CD14-positive monocyte (primary cell): ENCODE measurements at regions not wholly inside any gene's neighbourhood (a gene's known extent, or its start where the extent isn't known, plus 50 kb on each side); places are given as distances from the start of the nearest gene placed in this dataset.

ENCODE experiments used
- DNase-seq, 3 donors: peaks; one replicate each; pipeline ENCODE4 v3.0.0-alpha.2; 2011 to 2022
- H2AFZ ChIP-seq: 2 replicates; pipeline ENCODE4 v1.6.0; 2012; ENCODE audit warnings: mild to moderate bottlenecking, low read depth, low read length, inconsistent platforms; ENCODE audit not compliant: insufficient read depth, poor library complexity, severe bottlenecking
- H3K27ac ChIP-seq, 2 donors: 1 replicate in 1 of 2; 2 replicates in 1 of 2; pipeline ENCODE4 v1.5.1; 2012 to 2013; ENCODE audit warnings: low read length in 2 of 2, control low read depth in 1 of 2, inconsistent platforms in 1 of 2, low read depth in 1 of 2, mild to moderate bottlenecking in 1 of 2
- H3K27me3 ChIP-seq, 2 donors: one replicate each; pipeline versions ENCODE4 v1.6.0 to v1.6.1; 2011 to 2013; ENCODE audit warnings: low read length in 2 of 2; ENCODE audit not compliant: control insufficient read depth in 2 of 2, insufficient read depth in 2 of 2
- H3K36me3 ChIP-seq, 2 donors: replicated peaks in 1 of 2; 1 replicate in 1 of 2; 2 replicates in 1 of 2; pipeline versions ENCODE4 v1.5.1 to v1.6.1; 2012 to 2013; ENCODE audit warnings: low read length in 2 of 2, control low read depth in 1 of 2, inconsistent platforms in 1 of 2, mild to moderate bottlenecking in 1 of 2; ENCODE audit not compliant: insufficient read depth in 2 of 2, control insufficient read depth in 1 of 2
- H3K4me1 ChIP-seq, 2 donors: 1 replicate in 1 of 2; 2 replicates in 1 of 2; pipeline versions ENCODE4 v1.5.1 to v1.6.1; 2012 to 2013; ENCODE audit warnings: low read length in 2 of 2, control low read depth in 1 of 2, inconsistent platforms in 1 of 2, mild to moderate bottlenecking in 1 of 2, moderate library complexity in 1 of 2; ENCODE audit not compliant: insufficient read depth in 2 of 2, control insufficient read depth in 1 of 2
- H3K4me2 ChIP-seq: replicated peaks from 2 replicates; pipeline ENCODE3; 2012; ENCODE audit warnings: low read length, moderate library complexity, mild to moderate bottlenecking; ENCODE audit not compliant: poor library complexity, severe bottlenecking; ENCODE audit errors: extremely low read depth
- H3K4me3 ChIP-seq, 3 experiments: fragments of 200-600 bp in 1 of 3; sonication (generic) in 1 of 3; replicated peaks in 1 of 3; 1 replicate in 2 of 3; 2 replicates in 1 of 3; pipeline ENCODE4 v1.5.1; 2011 to 2013; ENCODE audit warnings: low read length in 3 of 3, mild to moderate bottlenecking in 3 of 3, control low read depth in 2 of 3, low read depth in 2 of 3, inconsistent platforms in 1 of 3, moderate library complexity in 1 of 3
- H3K79me2 ChIP-seq: 2 replicates; pipeline ENCODE4 v1.6.0; 2012; ENCODE audit warnings: mild to moderate bottlenecking, control low read depth, inconsistent platforms, low read length, moderate library complexity; ENCODE audit not compliant: insufficient read depth
- H3K9ac ChIP-seq: 2 replicates; pipeline ENCODE4 v1.6.0; 2017; ENCODE audit warnings: low read length, mild to moderate bottlenecking; ENCODE audit not compliant: insufficient read depth, poor library complexity, severe bottlenecking
- H3K9me3 ChIP-seq, 2 donors: replicated peaks in 1 of 2; 1 replicate in 1 of 2; 2 replicates in 1 of 2; pipeline versions ENCODE4 v1.5.1 to v1.6.1; 2012 to 2013; ENCODE audit warnings: low read length in 2 of 2, control low read depth in 1 of 2; ENCODE audit not compliant: control insufficient read depth in 1 of 2, insufficient read depth in 1 of 2
- H4K20me1 ChIP-seq: 2 replicates; pipeline ENCODE4 v1.6.0; 2012; ENCODE audit warnings: mild to moderate bottlenecking, low read length, control low read depth, moderate library complexity; ENCODE audit not compliant: insufficient read depth
- H3K27ac Mint-ChIP-seq, 7 donors: one replicate each; pipeline ENCODE4 v1.8.0; 2020; ENCODE audit warnings: mild to moderate bottlenecking in 7 of 7, mixed read lengths in 7 of 7, moderate library complexity in 6 of 7, inconsistent platforms in 2 of 7
- H3K27me3 Mint-ChIP-seq, 3 donors: one replicate each; pipeline ENCODE4 v1.8.0; 2021 to 2022; ENCODE audit warnings: low read depth in 3 of 3, mild to moderate bottlenecking in 3 of 3, mixed read lengths in 3 of 3, moderate library complexity in 3 of 3, inconsistent platforms in 1 of 3
- H3K36me3 Mint-ChIP-seq, 2 donors: one replicate each; pipeline ENCODE4 v1.8.0; 2020; ENCODE audit warnings: mixed read lengths in 2 of 2, inconsistent platforms in 1 of 2, mild to moderate bottlenecking in 1 of 2
- H3K4me1 Mint-ChIP-seq: one replicate; pipeline ENCODE4 v1.8.0; 2020; ENCODE audit warnings: mild to moderate bottlenecking, mixed read lengths
- H3K4me3 Mint-ChIP-seq, 2 donors: one replicate each; pipeline ENCODE4 v1.8.0; 2020; ENCODE audit warnings: mild to moderate bottlenecking in 2 of 2, mixed read lengths in 2 of 2, moderate library complexity in 1 of 2
- H3K9me3 Mint-ChIP-seq, 7 donors: one replicate each; pipeline ENCODE4 v1.8.0; 2020 to 2022; ENCODE audit warnings: mixed read lengths in 7 of 7, mild to moderate bottlenecking in 6 of 7, moderate library complexity in 6 of 7, inconsistent platforms in 2 of 7
- WGBS: methylation state at CpG from one replicate; pipeline ENCODE4 v1.1.5; 2013; ENCODE audit warnings: missing lambda C conversion rate; ENCODE audit not compliant: insufficient coverage; 5-methylcytosine and 5-hydroxymethylcytosine counted together
- intact Hi-C, 2 donors: fragments of 100-400 bp; cut with micrococcal nuclease; formaldehyde crosslinking; loops; one replicate each; pipeline versions ENCODE4 v1.15.0 to v1.15.1; 2023
- TF ChIP-seq, protein P1 (sequence below): fragments of 200-600 bp; IDR thresholded peaks from one replicate; pipeline ENCODE4 v1.8.0; 2022; ENCODE audit warnings: antibody characterized with exemption, mild to moderate bottlenecking

DNA sequence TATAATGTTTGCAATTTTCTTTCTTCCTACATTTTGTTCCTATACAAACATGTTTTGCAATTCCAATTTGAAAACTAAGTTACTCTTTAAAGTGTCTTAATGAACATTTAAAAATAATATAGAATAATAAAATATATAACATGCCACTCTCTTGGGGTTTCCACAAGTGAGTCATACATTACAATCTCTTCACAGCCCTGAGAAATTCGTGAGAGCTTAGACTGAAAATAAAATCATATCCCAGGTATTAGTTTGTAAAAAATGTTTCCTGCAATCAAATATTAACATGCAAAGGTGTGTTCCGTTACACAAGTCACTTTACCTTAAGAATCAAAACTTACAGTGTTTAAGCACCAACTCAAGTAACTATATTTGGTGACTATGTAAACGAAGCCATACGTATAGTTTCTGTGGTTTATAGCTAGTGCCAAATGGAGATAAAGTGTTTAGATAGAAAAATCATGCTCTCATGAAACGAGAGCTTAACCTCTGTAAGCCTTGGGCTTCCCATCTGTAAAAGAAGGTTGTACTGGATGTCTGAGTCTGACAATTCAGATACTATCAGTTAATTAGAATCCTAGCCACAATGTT is 253.6 kb upstream of the ANO3 start:
- WGBS, result no CpG with 5 or more reads among the region's 5 CpGs
- Histone ChIP-seq H2AFZ (no peak overlapping the region), H3K79me2 (no peaks in the 10 kb centered on the region), H3K4me1 (no peaks in the 10 kb centered on the region), H4K20me1 (no peaks in the 10 kb centered on the region), H3K27ac (no peak overlapping the region), H3K9ac (no peak overlapping the region), H3K9me3 (no peaks in the 10 kb centered on the region), H3K27me3 (no peaks in the 10 kb centered on the region), H3K4me2 (no peak overlapping the region), H3K36me3 (no peaks in the 10 kb centered on the region), H3K4me3 (no peak overlapping the region)
- DNase-seq, result no peak
- no peak overlapping the region for H3K27ac Mint-ChIP-seq
- TF ChIP-seq, protein P1, sequence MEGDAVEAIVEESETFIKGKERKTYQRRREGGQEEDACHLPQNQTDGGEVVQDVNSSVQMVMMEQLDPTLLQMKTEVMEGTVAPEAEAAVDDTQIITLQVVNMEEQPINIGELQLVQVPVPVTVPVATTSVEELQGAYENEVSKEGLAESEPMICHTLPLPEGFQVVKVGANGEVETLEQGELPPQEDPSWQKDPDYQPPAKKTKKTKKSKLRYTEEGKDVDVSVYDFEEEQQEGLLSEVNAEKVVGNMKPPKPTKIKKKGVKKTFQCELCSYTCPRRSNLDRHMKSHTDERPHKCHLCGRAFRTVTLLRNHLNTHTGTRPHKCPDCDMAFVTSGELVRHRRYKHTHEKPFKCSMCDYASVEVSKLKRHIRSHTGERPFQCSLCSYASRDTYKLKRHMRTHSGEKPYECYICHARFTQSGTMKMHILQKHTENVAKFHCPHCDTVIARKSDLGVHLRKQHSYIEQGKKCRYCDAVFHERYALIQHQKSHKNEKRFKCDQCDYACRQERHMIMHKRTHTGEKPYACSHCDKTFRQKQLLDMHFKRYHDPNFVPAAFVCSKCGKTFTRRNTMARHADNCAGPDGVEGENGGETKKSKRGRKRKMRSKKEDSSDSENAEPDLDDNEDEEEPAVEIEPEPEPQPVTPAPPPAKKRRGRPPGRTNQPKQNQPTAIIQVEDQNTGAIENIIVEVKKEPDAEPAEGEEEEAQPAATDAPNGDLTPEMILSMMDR, result no peak
- H3K9me3 Mint-ChIP-seq, result peaks cover 0 to 1% (median 0%) of the 10 kb centered on the region in 7 donors
- no peak overlapping the region for H3K4me3 Mint-ChIP-seq
- H3K36me3 Mint-ChIP-seq, result no peaks in the 10 kb centered on the region
- intact Hi-C loops, result no loop called here
- no peaks in the 10 kb centered on the region for H3K4me1 Mint-ChIP-seq
- no peaks in the 10 kb centered on the region for H3K27me3 Mint-ChIP-seq

DNA sequence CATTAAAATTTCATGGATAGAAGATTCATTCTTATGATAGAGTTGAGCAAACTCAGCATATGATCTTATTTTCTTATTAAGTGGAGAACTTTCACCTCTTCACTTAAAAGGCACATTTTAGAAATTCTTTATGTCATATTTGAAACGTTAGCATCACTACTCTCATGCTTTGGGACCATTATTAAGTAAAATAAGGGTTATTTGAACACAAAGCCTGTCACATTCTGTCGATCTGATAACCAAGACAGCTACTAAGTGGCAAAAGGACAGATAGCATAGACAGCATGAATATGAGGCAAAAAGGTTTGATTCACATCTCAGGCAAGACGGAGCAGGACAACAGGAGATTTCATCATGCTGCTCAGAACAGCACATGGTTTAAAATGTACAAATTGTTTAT is 247.6 kb upstream of the ANO3 start:
- no peak for DNase-seq
- H3K4me3 ChIP-seq, result no peak overlapping the region
- Mint-ChIP-seq H3K9me3 (peaks cover 0 to 1% (median 0%) of the 10 kb centered on the region in 7 donors), H3K4me3 (no peak overlapping the region), H3K27ac (no peak overlapping the region), H3K36me3 (no peaks in the 10 kb centered on the region), H3K27me3 (no peaks in the 10 kb centered on the region), H3K4me1 (no peaks in the 10 kb centered on the region)
- H2AFZ ChIP-seq, result no peak overlapping the region
- no peak overlapping the region for H3K4me2 ChIP-seq
- intact Hi-C loops, result no loop called here
- H3K9ac ChIP-seq, result no peak overlapping the region
- H3K27me3 ChIP-seq, result no peaks in the 10 kb centered on the region
- no peaks in the 10 kb centered on the region for H3K9me3 ChIP-seq
- no peaks in the 10 kb centered on the region for H3K4me1 ChIP-seq
- no peaks in the 10 kb centered on the region for H3K79me2 ChIP-seq
- H3K27ac ChIP-seq, result no peak overlapping the region
- 67% methylated on average over 1 of the region's 3 CpGs for WGBS
- H4K20me1 ChIP-seq, result no peaks in the 10 kb centered on the region
- TF ChIP-seq, protein P1, result no peak
- no peaks in the 10 kb centered on the region for H3K36me3 ChIP-seq
